Ishikawa (cell line): ENCODE measurements at regions not wholly inside any gene's neighbourhood (a gene's known extent, or its start where the extent isn't known, plus 50 kb on each side); places are given as distances from the start of the nearest gene placed in this dataset.

Source experiments
- CEBPB ChIP-seq: IDR thresholded peaks from 2 replicates; pipeline ENCODE4 v1.6.1; 2012
- NFIC ChIP-seq: IDR thresholded peaks from 2 replicates; pipeline ENCODE4 v1.6.1; 2012
- TAF1 ChIP-seq: IDR thresholded peaks from 2 replicates; pipeline ENCODE4 v1.6.1; 2012; ENCODE audit warnings: low read depth, mild to moderate bottlenecking
- YY1 ChIP-seq: IDR thresholded peaks from 2 replicates; pipeline ENCODE4 v1.6.1; 2012; ENCODE audit warnings: low read depth
- ZBTB7A ChIP-seq: IDR thresholded peaks from 2 replicates; pipeline ENCODE4 v1.6.1; 2012; ENCODE audit warnings: low read depth
- TF ChIP-seq, protein P1 (sequence below): IDR thresholded peaks from 2 replicates; pipeline ENCODE4 v1.6.1; 2012
- TF ChIP-seq, protein P2 (sequence below): IDR thresholded peaks from 2 replicates; pipeline ENCODE4 v1.6.1; 2012; ENCODE audit warnings: low read depth, mild to moderate bottlenecking

DNA sequence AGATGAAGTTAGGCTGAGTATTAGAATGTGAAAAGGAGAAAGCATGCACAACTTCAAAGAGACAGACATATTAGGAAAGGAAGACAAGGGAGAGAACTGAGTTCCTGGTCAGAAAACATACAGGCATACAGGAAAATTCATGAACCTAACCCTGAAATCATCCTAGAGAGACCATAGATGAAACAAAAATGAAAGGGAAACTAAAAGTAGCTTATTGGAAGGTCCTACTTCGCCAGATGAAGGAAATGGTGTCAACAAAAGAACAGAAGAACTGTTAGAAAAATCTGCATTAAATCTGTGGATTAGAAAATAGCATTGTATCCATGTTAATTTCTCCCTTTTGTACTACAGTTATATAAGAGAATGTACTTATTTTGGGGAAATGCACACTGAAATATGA is 169.0 kb upstream of the UFM1 start:
- TF ChIP-seq, protein P1, sequence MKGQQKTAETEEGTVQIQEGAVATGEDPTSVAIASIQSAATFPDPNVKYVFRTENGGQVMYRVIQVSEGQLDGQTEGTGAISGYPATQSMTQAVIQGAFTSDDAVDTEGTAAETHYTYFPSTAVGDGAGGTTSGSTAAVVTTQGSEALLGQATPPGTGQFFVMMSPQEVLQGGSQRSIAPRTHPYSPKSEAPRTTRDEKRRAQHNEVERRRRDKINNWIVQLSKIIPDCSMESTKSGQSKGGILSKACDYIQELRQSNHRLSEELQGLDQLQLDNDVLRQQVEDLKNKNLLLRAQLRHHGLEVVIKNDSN: no peak
- TF ChIP-seq TAF1: no peak
- TF ChIP-seq, protein P2, sequence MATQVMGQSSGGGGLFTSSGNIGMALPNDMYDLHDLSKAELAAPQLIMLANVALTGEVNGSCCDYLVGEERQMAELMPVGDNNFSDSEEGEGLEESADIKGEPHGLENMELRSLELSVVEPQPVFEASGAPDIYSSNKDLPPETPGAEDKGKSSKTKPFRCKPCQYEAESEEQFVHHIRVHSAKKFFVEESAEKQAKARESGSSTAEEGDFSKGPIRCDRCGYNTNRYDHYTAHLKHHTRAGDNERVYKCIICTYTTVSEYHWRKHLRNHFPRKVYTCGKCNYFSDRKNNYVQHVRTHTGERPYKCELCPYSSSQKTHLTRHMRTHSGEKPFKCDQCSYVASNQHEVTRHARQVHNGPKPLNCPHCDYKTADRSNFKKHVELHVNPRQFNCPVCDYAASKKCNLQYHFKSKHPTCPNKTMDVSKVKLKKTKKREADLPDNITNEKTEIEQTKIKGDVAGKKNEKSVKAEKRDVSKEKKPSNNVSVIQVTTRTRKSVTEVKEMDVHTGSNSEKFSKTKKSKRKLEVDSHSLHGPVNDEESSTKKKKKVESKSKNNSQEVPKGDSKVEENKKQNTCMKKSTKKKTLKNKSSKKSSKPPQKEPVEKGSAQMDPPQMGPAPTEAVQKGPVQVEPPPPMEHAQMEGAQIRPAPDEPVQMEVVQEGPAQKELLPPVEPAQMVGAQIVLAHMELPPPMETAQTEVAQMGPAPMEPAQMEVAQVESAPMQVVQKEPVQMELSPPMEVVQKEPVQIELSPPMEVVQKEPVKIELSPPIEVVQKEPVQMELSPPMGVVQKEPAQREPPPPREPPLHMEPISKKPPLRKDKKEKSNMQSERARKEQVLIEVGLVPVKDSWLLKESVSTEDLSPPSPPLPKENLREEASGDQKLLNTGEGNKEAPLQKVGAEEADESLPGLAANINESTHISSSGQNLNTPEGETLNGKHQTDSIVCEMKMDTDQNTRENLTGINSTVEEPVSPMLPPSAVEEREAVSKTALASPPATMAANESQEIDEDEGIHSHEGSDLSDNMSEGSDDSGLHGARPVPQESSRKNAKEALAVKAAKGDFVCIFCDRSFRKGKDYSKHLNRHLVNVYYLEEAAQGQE: no peak
- TF ChIP-seq CEBPB: no peak
- no peak for TF ChIP-seq NFIC
- TF ChIP-seq YY1: no peak
- no peak for TF ChIP-seq ZBTB7A
